Endodermal cell (in vitro differentiated cells): ENCODE measurements at regions not wholly inside any gene's neighbourhood (a gene's known extent, or its start where the extent isn't known, plus 50 kb on each side); places are given as distances from the start of the nearest gene placed in this dataset.

Source experiments
- DNase-seq: peaks from one replicate; pipeline ENCODE4 v3.0.0-alpha.2; 2017
- H3K27ac ChIP-seq: 2 replicates; pipeline ENCODE4 v1.5.1; 2013; ENCODE audit warnings: mild to moderate bottlenecking, low read depth, low read length, moderate library complexity
- H3K27me3 ChIP-seq: 2 replicates; pipeline ENCODE4 v1.6.1; 2013; ENCODE audit warnings: mild to moderate bottlenecking, low read length, moderate library complexity; ENCODE audit not compliant: insufficient read depth, control insufficient read depth, poor library complexity, severe bottlenecking
- H3K36me3 ChIP-seq: 2 replicates; pipeline ENCODE4 v1.7.0; 2013; ENCODE audit warnings: mild to moderate bottlenecking, low read length, moderate library complexity; ENCODE audit not compliant: control insufficient read depth, insufficient read depth
- H3K4me1 ChIP-seq: one replicate; pipeline ENCODE4 v1.7.0; 2013; ENCODE audit warnings: low read length; ENCODE audit not compliant: control insufficient read depth, insufficient read depth
- H3K4me3 ChIP-seq: 2 replicates; pipeline ENCODE4 v1.5.1; 2013; ENCODE audit warnings: mild to moderate bottlenecking, low read length, moderate library complexity
- H3K9ac ChIP-seq: 2 replicates; pipeline ENCODE4 v1.6.1; 2013; ENCODE audit warnings: mild to moderate bottlenecking, low read length, moderate library complexity; ENCODE audit not compliant: poor library complexity, severe bottlenecking; ENCODE audit errors: extremely low read depth
- H3K9me3 ChIP-seq: 2 replicates; pipeline ENCODE4 v1.6.1; 2013; ENCODE audit warnings: mild to moderate bottlenecking, low read length, moderate library complexity; ENCODE audit not compliant: control insufficient read depth
- H3K27ac Mint-ChIP-seq: 2 replicates; pipeline ENCODE4 v1.8.0; 2020; ENCODE audit warnings: mixed read lengths
- H3K27me3 Mint-ChIP-seq: 2 replicates; pipeline ENCODE4 v1.8.0; 2021; ENCODE audit warnings: mild to moderate bottlenecking, mixed read lengths; ENCODE audit not compliant: insufficient read depth
- H3K36me3 Mint-ChIP-seq: 2 replicates; pipeline ENCODE4 v1.8.0; 2020; ENCODE audit warnings: low read depth, mixed read lengths
- H3K4me1 Mint-ChIP-seq: 2 replicates; pipeline ENCODE4 v1.8.0; 2020; ENCODE audit warnings: mixed read lengths
- H3K4me3 Mint-ChIP-seq: 2 replicates; pipeline ENCODE4 v1.8.0; 2020; ENCODE audit warnings: mild to moderate bottlenecking, moderate library complexity, mixed read lengths
- H3K9me3 Mint-ChIP-seq: 2 replicates; pipeline ENCODE4 v1.8.0; 2020; ENCODE audit warnings: mild to moderate bottlenecking, mixed read lengths
- CTCF ChIP-seq: fragments of 200-600 bp; sonication (generic); conservative IDR thresholded peaks from 2 replicates; pipeline ENCODE4 v1.5.0; 2021; ENCODE audit warnings: antibody characterized with exemption, mild to moderate bottlenecking
- WGBS, 2 experiments: methylation state at CpG; one replicate each; pipeline versions ENCODE4 v1.1.5 to v1.1.7; 2013; ENCODE audit warnings: missing lambda C conversion rate in 2 of 2, mixed read lengths in 1 of 2; ENCODE audit not compliant: insufficient coverage in 1 of 2, insufficient read length in 1 of 2; 5-methylcytosine and 5-hydroxymethylcytosine counted together

- H3K27ac Mint-ChIP-seq: no peak overlapping the region
- no peak for TF ChIP-seq CTCF
- H3K36me3 ChIP-seq: no peaks in the 10 kb centered on the region
- peaks cover 12% of the 10 kb centered on the region for H3K9me3 Mint-ChIP-seq
- WGBS, 2 experiments: 90 to 100% methylated on average over 1 to 4 of the region's 6 CpGs
- no peak for DNase-seq
- H3K27me3 Mint-ChIP-seq: peaks cover 3% of the 10 kb centered on the region
- H3K27ac ChIP-seq: no peak overlapping the region
- H3K9me3 ChIP-seq: peaks cover 22% of the 10 kb centered on the region
- no peak overlapping the region for H3K9ac ChIP-seq
- no peaks in the 10 kb centered on the region for H3K4me1 ChIP-seq
- H3K27me3 ChIP-seq: no peaks in the 10 kb centered on the region
- no peaks in the 10 kb centered on the region for H3K36me3 Mint-ChIP-seq
- H3K4me3 ChIP-seq: no peak overlapping the region
- H3K4me1 Mint-ChIP-seq: peaks cover 2% of the 10 kb centered on the region
- no peak overlapping the region for H3K4me3 Mint-ChIP-seq
These were observed 770.8 kb upstream of the SOX9 start for GRCh38 chr17:71349908-71350600.

- Histone ChIP-seq H3K4me3 (no peak overlapping the region), H3K27ac (no peak overlapping the region), H3K36me3 (no peaks in the 10 kb centered on the region), H3K27me3 (no peaks in the 10 kb centered on the region), H3K9ac (no peak overlapping the region), H3K9me3 (peaks cover 19% of the 10 kb centered on the region), H3K4me1 (no peaks in the 10 kb centered on the region)
- DNase-seq: no peak
- Mint-ChIP-seq H3K4me1 (peaks cover 6% of the 10 kb centered on the region), H3K36me3 (peaks cover 3% of the 10 kb centered on the region), H3K27ac (no peak overlapping the region), H3K9me3 (peaks cover 25% of the 10 kb centered on the region), H3K27me3 (no peaks in the 10 kb centered on the region), H3K4me3 (no peak overlapping the region)
- 92 to 100% methylated on average over 2 to 3 of the region's 3 CpGs for WGBS, 2 experiments
- no peak for TF ChIP-seq CTCF
These were observed 760.5 kb upstream of the SOX9 start for GRCh38 chr17:71360301-71360700.

- H3K9ac ChIP-seq: no peak overlapping the region
These were observed 759.0 kb upstream of the SOX9 start for GRCh38 chr17:71361656-71362450.

More at GRCh38 chr17:71361656-71362450, 759.0 kb upstream of the SOX9 start:
- TF ChIP-seq CTCF: no peak
- no peaks in the 10 kb centered on the region for H3K27me3 Mint-ChIP-seq
- 81 to 93% methylated on average over 3 to 6 of the region's 7 CpGs for WGBS, 2 experiments
- Histone ChIP-seq H3K4me3 (no peak overlapping the region), H3K27me3 (no peaks in the 10 kb centered on the region), H3K9me3 (peaks cover 19% of the 10 kb centered on the region), H3K4me1 (no peaks in the 10 kb centered on the region), H3K36me3 (no peaks in the 10 kb centered on the region), H3K27ac (no peak overlapping the region)
- H3K4me3 Mint-ChIP-seq: no peak overlapping the region
- peaks cover 3% of the 10 kb centered on the region for H3K36me3 Mint-ChIP-seq
- peaks cover 8% of the 10 kb centered on the region for H3K4me1 Mint-ChIP-seq
- no peak overlapping the region for H3K27ac Mint-ChIP-seq
- H3K9me3 Mint-ChIP-seq: peaks cover 23% of the 10 kb centered on the region
- no peak for DNase-seq
